HG03045 (cell line): ENCODE measurements at regions not wholly inside any gene's neighbourhood (a gene's known extent, or its start where the extent isn't known, plus 50 kb on each side); places are given as distances from the start of the nearest gene placed in this dataset.

ENCODE experiments used
- ATAC-seq: cut with Tn5 transposase; IDR thresholded peaks from one replicate; pipeline ENCODE4 v1.9.1; 2021; ENCODE audit warnings: mild to moderate bottlenecking, moderate library complexity; ENCODE audit not compliant: unreplicated experiment

DNA sequence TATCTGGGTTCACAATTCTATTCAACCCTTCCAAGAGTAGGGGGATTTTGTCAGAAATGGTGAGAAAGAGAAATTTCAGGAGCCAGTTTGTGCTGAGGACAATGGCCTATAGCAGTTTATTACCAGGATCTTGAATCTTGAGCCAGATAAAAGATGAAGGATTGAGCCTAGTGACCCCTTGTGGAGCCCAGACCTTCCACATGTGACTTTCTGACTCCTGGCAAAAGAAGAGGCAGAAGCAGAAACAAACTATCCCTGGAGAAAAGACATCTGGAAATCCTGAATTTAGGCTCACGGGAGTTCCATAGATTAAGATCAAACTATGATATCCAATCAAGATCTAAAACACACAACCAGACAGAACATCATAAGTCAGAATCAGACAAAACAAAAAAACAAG, 60.9 kb upstream of the CHRM2 start:
- ATAC-seq: no peak

DNA sequence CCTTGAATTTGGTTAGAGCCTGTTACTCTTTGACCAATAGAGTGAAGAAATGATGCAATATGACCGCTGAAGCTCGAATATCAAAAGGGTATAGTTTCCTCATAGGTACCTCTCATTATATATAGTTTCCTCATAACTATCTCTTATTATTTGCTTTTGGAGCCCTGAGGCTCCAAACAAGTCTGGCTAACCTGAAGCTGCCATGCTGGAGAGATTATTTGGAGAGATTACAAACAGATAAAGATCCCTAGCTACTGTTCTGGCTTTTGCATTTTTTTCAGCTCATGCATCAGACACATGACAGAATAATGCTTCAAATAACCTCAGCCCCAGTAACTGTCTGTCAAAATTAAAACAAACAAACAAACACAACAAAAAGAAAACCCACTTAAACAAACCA, 65.4 kb upstream of the CHRM2 start:
- no peak for ATAC-seq

GRCh38 chr7:136783934-136784333, 84.5 kb upstream of the CHRM2 start:
- ATAC-seq: no peak

- no peak for ATAC-seq
Measured at GRCh38 chr7:136741941-136742340, 126.5 kb upstream of the CHRM2 start.

- ATAC-seq: no peak
Measured at GRCh38 chr7:136728945-136729344, 139.5 kb upstream of the CHRM2 start.

- no peak for ATAC-seq
Measured at GRCh38 chr7:136726460-136726859, 142.0 kb upstream of the CHRM2 start.

DNA sequence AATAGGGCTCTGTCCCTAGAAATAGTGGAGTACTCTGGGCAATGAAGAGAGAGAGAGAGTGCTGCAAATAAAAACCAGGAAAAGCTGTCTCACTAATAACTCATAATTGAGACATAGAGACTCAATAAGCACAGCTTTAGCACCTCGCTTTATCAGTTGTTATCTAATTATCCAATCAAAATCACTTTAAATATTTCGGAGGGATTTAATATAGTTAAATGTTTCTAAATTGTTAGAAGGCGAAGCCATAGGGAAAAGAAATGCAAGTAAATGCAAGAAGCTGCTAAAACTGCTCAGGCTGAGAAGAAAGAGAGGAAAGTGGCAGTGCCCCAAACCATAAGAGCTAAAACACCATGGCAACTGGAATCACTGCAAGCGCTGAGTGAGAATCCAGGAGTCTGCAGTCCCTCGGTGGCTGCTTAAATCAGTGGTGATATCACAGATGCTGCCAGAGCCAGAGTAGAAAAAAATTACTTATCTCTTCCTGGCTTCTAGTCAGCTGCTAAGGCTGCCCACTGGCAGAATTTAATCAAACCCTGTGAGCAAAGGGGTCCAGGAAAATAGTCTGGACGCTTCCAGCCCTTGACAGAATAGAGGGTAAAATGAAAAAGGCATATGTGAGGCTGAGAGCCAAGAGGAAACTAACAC, 150.4 kb upstream of the CHRM2 start:
- no peak for ATAC-seq

GRCh38 chr7:136714062-136714461, 154.4 kb upstream of the CHRM2 start:
- ATAC-seq: no peak

GRCh38 chr7:136710751-136711150, 157.7 kb upstream of the CHRM2 start:
- no peak for ATAC-seq

DNA sequence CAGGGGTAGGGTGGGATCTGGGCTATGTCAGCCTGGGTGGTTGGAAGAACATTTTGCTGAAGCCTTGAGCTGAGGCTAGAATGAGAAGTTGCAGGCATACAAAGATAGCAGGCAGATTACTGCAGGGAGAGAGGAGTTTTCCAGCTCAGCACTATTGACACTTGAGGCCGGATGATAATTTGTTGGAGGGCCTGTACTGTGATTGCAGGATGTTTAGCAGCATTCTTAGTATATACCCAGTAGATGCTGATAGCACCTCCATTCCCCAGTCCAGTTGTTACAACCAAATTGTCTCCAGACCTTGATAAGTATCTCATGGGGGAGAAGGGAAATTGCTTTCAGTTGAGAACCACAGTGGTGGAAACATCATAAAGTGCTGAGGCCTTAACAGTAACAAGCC, 158.6 kb upstream of the CHRM2 start:
- no peak for ATAC-seq

- ATAC-seq: no peak
Measured at GRCh38 chr7:136702913-136703312, 165.5 kb upstream of the CHRM2 start.

DNA sequence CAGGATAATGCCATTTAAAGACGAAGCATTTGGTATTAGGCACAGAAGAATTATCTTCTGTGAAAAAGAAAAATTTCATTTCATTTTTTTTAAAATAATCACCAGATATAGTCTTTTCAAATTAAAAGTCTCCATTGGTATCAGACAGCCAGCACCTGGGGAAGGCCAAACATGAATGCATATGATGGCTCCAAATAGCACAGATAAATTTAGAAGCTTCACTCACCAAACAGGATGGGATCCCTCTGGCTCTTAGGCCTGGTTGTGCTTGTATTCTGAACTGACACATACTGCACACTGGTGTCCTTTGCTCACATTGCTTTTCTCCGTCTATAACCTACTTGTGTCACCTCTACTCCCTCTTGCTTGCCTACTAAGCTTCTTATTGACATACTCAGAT, 169.5 kb upstream of the CHRM2 start:
- ATAC-seq: no peak

DNA sequence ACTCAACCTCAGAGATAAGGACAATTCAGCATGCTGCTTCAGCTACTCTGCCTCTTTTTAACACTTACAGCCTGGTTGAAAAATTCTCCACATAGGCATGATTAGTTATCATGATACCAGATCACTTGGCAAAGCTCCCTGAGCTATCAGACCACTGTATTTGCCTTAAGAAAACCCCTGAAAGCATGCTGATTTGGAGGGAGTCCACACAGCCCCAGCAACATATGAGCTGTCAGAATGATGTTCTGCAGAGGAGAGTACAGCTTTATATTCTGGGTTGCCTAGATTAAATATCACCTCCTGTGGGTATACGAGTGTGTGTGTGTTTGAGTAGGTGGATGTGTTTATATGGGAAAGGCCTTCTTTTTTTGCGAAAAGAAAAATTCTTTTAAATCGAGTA, 170.2 kb upstream of the CHRM2 start:
- ATAC-seq: no peak

DNA sequence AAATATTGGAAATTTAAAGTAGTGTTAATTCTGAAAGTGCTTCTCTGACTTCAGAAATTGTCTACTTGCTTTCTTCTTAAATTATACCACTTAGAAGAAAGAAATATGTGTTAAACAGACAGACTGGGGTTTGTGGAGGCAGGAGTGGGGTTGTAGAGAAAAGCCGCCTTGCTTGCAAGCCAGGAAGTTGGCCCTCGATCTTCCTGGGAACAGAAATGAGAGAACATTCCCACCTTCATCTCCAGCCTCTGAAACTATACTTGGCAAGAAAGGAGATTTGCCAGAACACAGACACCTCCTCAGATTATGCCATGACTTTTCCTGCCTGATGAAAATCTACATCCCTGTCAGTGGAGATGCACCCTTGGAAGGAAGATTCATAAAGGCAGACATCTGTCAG, 171.2 kb upstream of the CHRM2 start:
- no peak for ATAC-seq

DNA sequence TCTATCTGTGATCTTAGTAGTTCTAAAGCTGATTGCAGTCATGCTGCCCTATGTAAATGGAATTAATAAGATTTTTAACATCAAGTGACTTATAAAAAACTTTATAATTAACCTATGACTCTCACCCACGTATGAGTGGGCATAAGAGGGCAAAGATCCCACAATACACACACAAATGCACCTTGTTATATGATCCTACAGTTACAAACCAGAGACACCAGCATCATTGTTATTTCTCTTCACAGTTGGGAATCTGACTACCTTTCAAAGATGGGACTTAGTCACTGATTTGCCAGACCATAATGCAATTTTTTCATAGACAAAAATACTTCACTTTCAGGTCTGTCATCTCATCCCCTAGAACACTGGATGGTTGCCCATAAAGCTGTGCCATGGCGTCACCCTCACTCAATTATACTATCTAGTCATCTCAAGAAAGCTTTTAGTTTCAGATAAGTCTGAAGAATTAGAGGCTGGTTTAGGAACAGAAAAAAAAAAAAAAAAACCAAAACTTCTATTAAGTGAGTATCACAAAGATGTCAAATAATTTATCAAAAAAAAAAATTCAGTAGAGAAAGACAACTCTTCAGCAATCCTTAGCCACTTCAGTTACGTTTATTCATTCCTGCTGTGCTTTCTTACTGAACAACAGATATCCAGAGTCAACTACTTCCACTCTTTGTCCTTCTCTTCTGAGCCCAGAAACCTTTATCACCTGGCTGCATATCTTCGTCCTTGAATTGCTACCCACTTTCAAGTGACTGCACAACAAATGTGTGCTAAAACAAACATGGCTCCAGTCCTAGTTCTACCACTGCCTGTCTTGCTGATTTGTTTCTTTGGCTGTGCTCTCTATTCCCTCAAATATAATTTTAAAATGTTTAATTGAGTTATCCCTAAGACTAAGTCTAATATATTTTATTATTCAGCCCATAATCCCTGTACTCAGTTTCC, 175.0 kb upstream of the CHRM2 start:
- ATAC-seq: no peak

DNA sequence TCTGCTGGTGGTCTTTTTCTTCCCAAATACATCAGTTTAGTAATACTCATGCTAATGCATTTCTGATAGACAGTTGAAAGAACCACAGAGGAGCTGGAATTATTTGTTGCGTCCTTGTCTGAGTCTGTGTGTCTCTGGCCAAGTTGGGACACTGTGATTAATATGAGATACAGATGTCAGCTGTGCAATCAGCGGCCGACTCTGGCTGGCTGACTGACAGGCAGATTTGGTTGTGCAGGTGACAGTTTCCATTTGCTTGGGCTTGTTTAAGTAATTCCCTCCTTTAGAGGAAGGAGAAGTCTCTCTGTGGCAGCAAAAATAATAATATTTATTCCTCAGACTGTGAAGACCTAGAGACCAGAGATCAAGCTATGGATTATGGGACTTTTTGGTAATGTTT, 176.2 kb upstream of the CHRM2 start:
- ATAC-seq: no peak

GRCh38 chr7:136688601-136689000, 179.9 kb upstream of the CHRM2 start:
- no peak for ATAC-seq

GRCh38 chr7:136687693-136688322, 180.6 kb upstream of the CHRM2 start:
- no peak for ATAC-seq

DNA sequence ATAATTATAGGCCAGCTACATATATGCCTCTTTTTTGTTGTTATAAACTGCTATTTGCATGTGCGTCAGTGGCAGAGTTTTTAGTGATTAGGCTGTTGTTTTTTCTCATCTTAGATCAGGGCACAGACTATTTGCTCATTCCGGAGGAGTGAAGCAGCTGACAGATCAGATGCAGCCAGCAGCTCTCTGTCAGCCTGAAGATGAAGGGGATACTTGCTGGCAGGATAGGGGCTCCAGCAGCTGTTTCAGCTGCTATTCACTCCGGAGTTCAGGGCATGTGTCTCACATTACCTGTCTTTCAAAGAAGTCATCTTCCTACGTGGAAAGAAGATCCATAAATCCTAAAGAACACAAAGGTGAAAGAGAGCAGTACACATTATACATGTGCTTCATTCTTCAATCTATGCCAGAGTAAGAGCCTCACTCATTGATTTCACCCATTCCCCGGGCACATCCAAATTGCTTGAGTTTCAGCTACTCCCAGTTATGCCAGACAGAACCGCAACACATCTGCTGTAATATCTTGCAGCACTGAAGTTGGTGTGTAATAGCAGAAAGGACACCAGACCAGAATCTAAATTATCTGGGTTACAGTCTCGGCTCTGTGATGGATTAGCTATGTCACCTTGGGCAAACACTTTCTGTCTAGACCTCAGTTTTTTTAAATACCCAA, 182.8 kb upstream of the CHRM2 start:
- ATAC-seq: no peak

DNA sequence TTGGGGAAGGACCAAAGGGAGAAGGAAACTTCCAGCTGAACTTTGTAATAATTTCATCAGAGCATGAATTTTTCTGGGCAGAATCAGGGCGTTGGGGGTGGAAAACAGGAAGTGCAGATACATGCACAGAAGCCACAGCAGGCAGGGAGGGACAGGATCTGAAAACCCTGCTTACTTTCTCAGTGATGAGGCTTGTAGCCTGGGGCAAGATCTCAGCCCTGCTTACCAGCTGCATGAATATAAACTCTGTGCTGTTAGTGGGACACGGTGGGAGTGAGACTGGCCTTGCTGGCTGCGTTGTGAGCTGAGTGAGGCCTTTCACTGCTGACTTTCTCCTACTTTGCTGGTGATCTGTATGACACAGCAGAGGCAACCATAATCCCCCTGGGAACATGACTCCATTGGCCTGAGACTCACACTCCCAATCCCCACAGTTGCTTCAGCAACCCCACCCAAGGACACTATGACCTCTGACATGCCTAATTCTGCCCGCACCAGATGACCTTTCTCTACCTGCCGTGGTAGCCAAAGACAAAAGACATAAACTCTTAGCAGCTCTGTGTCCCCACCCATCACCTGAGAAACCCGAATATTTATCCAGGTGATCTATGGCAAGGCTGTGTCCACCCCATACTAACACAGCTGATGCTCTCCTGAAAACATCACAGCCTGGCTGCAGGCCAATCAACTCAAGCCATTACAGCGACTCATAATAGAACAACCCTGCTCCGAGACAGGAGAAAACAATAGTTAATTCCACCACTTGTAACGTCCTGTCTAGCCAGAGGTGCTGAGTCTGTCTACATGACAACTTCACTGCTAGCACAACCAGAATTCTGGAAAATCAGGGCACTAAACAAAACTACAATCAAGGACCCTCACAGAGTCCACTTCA, 190.7 kb upstream of the CHRM2 start:
- no peak for ATAC-seq
